HEK293 (cell line): ENCODE measurements at regions not wholly inside any gene's neighbourhood (a gene's known extent, or its start where the extent isn't known, plus 50 kb on each side); places are given as distances from the start of the nearest gene placed in this dataset.

Experiments
- CTCF ChIA-PET: fragments of 350-600 bp; formaldehyde crosslinking; extraction: SDS; loops from one replicate; lab custom pipeline; 2021; ENCODE audit warnings: antibody characterized with exemption; lab: Yijun Ruan, JAX
- POLR2A ChIA-PET: fragments of 300-600 bp; formaldehyde crosslinking; extraction: SDS; loops from one replicate; lab custom pipeline; 2020; ENCODE audit warnings: antibody characterized with exemption, inconsistent platforms; lab: Yijun Ruan, JAX
- H3K27ac ChIP-seq: fragments of 200-500 bp; sonication (Bioruptor generic); 2 replicates; pipeline ENCODE4 v1.5.1; 2014; ENCODE audit warnings: low read depth, low read length, control low read depth, inconsistent platforms; ENCODE audit errors: extremely low read depth
- H3K36me3 ChIP-seq, 2 experiments: fragments of 200-500 bp in 1 of 2; sonication (Bioruptor generic) in 1 of 2; 1 replicate in 1 of 2; 2 replicates in 1 of 2; pipeline ENCODE4 v1.5.1; 2014 to 2017; ENCODE audit warnings: inconsistent platforms in 2 of 2, low read length in 2 of 2; ENCODE audit not compliant: control insufficient read depth in 2 of 2, insufficient read depth in 1 of 2
- H3K4me1 ChIP-seq: fragments of 200-500 bp; sonication (Bioruptor generic); 2 replicates; pipeline ENCODE4 v1.5.1; 2014; ENCODE audit warnings: mild to moderate bottlenecking, low read length, inconsistent platforms; ENCODE audit not compliant: control insufficient read depth, insufficient read depth
- H3K4me3 ChIP-seq: 2 replicates; pipeline ENCODE4 v1.5.1; 2011; ENCODE audit warnings: low read depth, mild to moderate bottlenecking, control low read depth, low read length, moderate library complexity
- H3K9me3 ChIP-seq: fragments of 200-500 bp; sonication (Bioruptor generic); 2 replicates; pipeline ENCODE4 v1.5.1; 2014; ENCODE audit warnings: low read depth, low read length, inconsistent platforms; ENCODE audit not compliant: control insufficient read depth, insufficient read depth
- BCL11A ChIP-seq: fragments of 450-650 bp; formaldehyde crosslinking; IDR thresholded peaks from 2 replicates; pipeline ENCODE4 v1.5.1; 2016; ENCODE audit warnings: low read depth, missing biosample characterization, missing genetic modification characterization
- BCL11B ChIP-seq: fragments of 450-650 bp; formaldehyde crosslinking; IDR thresholded peaks from 2 replicates; pipeline ENCODE4 v1.5.1; 2016; ENCODE audit warnings: low read depth, missing biosample characterization, missing genetic modification characterization
- HOXA7 ChIP-seq: sonication (generic); formaldehyde crosslinking; IDR thresholded peaks from 2 replicates; pipeline ENCODE4 v1.8.1; 2022; ENCODE audit warnings: missing genetic modification reagents, borderline replicate concordance
- IKZF3 ChIP-seq: fragments of 450-650 bp; IDR thresholded peaks from 2 replicates; pipeline ENCODE4 v1.5.0; 2018; ENCODE audit warnings: missing biosample characterization, mild to moderate bottlenecking, missing genetic modification characterization, moderate library complexity
- SCRT2 ChIP-seq: fragments of 450-650 bp; formaldehyde crosslinking; IDR thresholded peaks from 2 replicates; pipeline ENCODE4 v1.5.1; 2016; ENCODE audit warnings: missing biosample characterization, missing genetic modification characterization
- TSHZ1 ChIP-seq: fragments of 450-650 bp; formaldehyde crosslinking; IDR thresholded peaks from 2 replicates; pipeline ENCODE4 v1.5.1; 2016; ENCODE audit warnings: missing biosample characterization, missing genetic modification characterization, borderline replicate concordance
- ZBTB1 ChIP-seq: fragments of 450-650 bp; formaldehyde crosslinking; IDR thresholded peaks from 2 replicates; pipeline ENCODE4 v1.5.1; 2016; ENCODE audit warnings: missing biosample characterization, missing genetic modification characterization
- ZBTB17 ChIP-seq: fragments of 450-650 bp; formaldehyde crosslinking; IDR thresholded peaks from 2 replicates; pipeline ENCODE4 v1.5.1; 2016; ENCODE audit warnings: missing biosample characterization, missing genetic modification characterization
- ZIC2 ChIP-seq: fragments of 450-650 bp; formaldehyde crosslinking; IDR thresholded peaks from 2 replicates; pipeline ENCODE4 v1.5.1; 2016; ENCODE audit warnings: missing biosample characterization, missing genetic modification characterization
- ZNF132 ChIP-seq: fragments of 450-650 bp; formaldehyde crosslinking; IDR thresholded peaks from 2 replicates; pipeline ENCODE4 v1.5.1; 2017; ENCODE audit warnings: missing biosample characterization, missing genetic modification characterization, borderline replicate concordance
- ZNF146 ChIP-seq: fragments of 450-650 bp; formaldehyde crosslinking; IDR thresholded peaks from 2 replicates; pipeline ENCODE4 v1.5.1; 2016; ENCODE audit warnings: missing biosample characterization, missing genetic modification characterization
- ZNF157 ChIP-seq: fragments of 450-650 bp; formaldehyde crosslinking; IDR thresholded peaks from 2 replicates; pipeline ENCODE4 v1.5.1; 2016; ENCODE audit warnings: missing biosample characterization, missing genetic modification characterization
- ZNF174 ChIP-seq: fragments of 450-650 bp; formaldehyde crosslinking; IDR thresholded peaks from 2 replicates; pipeline ENCODE4 v1.5.0; 2017; ENCODE audit warnings: missing biosample characterization, mild to moderate bottlenecking, missing genetic modification characterization
- ZNF239 ChIP-seq: fragments of 450-650 bp; formaldehyde crosslinking; IDR thresholded peaks from 2 replicates; pipeline ENCODE4 v1.5.1; 2016; ENCODE audit warnings: missing biosample characterization, missing genetic modification characterization
- ZNF24 ChIP-seq: fragments of 450-650 bp; formaldehyde crosslinking; IDR thresholded peaks from 2 replicates; pipeline ENCODE4 v1.5.1; 2016; ENCODE audit warnings: missing biosample characterization, missing genetic modification characterization
- ZNF274 ChIP-seq, 2 experiments: fragments of 200-500 bp in 1 of 2; fragments of 450-650 bp in 1 of 2; sonication (Bioruptor generic) in 1 of 2; formaldehyde crosslinking in 1 of 2; IDR thresholded peaks; 2 replicates each; pipeline versions ENCODE4 v1.5.1 to v1.6.1; 2014 to 2016; ENCODE audit warnings: borderline replicate concordance in 1 of 2, inconsistent platforms in 1 of 2, low read length in 1 of 2, missing biosample characterization in 1 of 2, missing genetic modification characterization in 1 of 2
- ZNF311 ChIP-seq: fragments of 450-650 bp; formaldehyde crosslinking; IDR thresholded peaks from 2 replicates; pipeline ENCODE4 v1.5.1; 2017; ENCODE audit warnings: missing biosample characterization, missing genetic modification characterization, borderline replicate concordance
- ZNF391 ChIP-seq: fragments of 450-650 bp; formaldehyde crosslinking; IDR thresholded peaks from 2 replicates; pipeline ENCODE4 v1.5.1; 2016; ENCODE audit warnings: low read depth, missing biosample characterization, missing genetic modification characterization, borderline replicate concordance
- ZNF416 ChIP-seq: fragments of 450-650 bp; formaldehyde crosslinking; IDR thresholded peaks from 2 replicates; pipeline ENCODE4 v1.5.1; 2016; ENCODE audit warnings: missing biosample characterization, missing genetic modification characterization
- ZNF624 ChIP-seq: fragments of 450-650 bp; formaldehyde crosslinking; IDR thresholded peaks from 2 replicates; pipeline ENCODE4 v1.5.1; 2017; ENCODE audit warnings: missing biosample characterization, missing genetic modification characterization
- ZNF792 ChIP-seq: fragments of 450-650 bp; formaldehyde crosslinking; IDR thresholded peaks from 2 replicates; pipeline ENCODE4 v1.5.1; 2016; ENCODE audit warnings: missing biosample characterization, missing genetic modification characterization
- ZSCAN30 ChIP-seq: fragments of 450-650 bp; IDR thresholded peaks from 2 replicates; pipeline ENCODE4 v1.5.1; 2018; ENCODE audit warnings: missing biosample characterization, mild to moderate bottlenecking, missing genetic modification characterization, moderate library complexity
- ZXDB ChIP-seq: fragments of 450-650 bp; formaldehyde crosslinking; IDR thresholded peaks from 2 replicates; pipeline ENCODE4 v1.5.1; 2016; ENCODE audit warnings: missing biosample characterization, missing genetic modification characterization
- TF ChIP-seq, protein P1 (sequence below): IDR thresholded peaks from 2 replicates; pipeline ENCODE4 v1.6.1; 2011; ENCODE audit warnings: mild to moderate bottlenecking, low read depth, low read length, borderline replicate concordance
- TF ChIP-seq, protein P2 (sequence below): fragments of 450-650 bp; formaldehyde crosslinking; IDR thresholded peaks from 2 replicates; pipeline ENCODE4 v1.5.1; 2017; ENCODE audit warnings: missing biosample characterization, missing genetic modification characterization
- TF ChIP-seq, protein P3 (sequence below): fragments of 450-650 bp; formaldehyde crosslinking; IDR thresholded peaks from 2 replicates; pipeline ENCODE4 v1.5.1; 2016; ENCODE audit warnings: missing biosample characterization, missing genetic modification characterization

- CTCF ChIA-PET: interaction anchor here (0.5 to 0.8 kb wide), 2 partner anchors 74 to 960 kb away, joined by 4 read pairs; no protein-coding TSS in a partner anchor
- POLR2A ChIA-PET: interaction anchor here (1.2 kb wide), 1 partner anchor 70 kb away, joined by 8 read pairs; the partner anchor contains the start of gene SOX4
- H3K4me3 ChIP-seq: peak overlapping the region; percentile 50
- H3K27ac ChIP-seq: peak overlapping the region; percentile 61; the same call in 1 of the 2 replicates
- no peaks in the 10 kb centered on the region for H3K9me3 ChIP-seq
- no peaks in the 10 kb centered on the region; the same call in 1 of the 2 replicates for H3K4me1 ChIP-seq
- TF ChIP-seq ZSCAN30 (tag by site-specific recombination) (no peak), ZNF132 (tag by site-specific recombination) (no peak), ZIC2 (tag by site-specific recombination) (0 out of 2 replicates have a peak, but pooled peaks have one; percentile 46), SCRT2 (tag by site-specific recombination) (no peak)
- TF ChIP-seq, protein P1, sequence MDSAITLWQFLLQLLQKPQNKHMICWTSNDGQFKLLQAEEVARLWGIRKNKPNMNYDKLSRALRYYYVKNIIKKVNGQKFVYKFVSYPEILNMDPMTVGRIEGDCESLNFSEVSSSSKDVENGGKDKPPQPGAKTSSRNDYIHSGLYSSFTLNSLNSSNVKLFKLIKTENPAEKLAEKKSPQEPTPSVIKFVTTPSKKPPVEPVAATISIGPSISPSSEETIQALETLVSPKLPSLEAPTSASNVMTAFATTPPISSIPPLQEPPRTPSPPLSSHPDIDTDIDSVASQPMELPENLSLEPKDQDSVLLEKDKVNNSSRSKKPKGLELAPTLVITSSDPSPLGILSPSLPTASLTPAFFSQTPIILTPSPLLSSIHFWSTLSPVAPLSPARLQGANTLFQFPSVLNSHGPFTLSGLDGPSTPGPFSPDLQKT: no peak
- TF ChIP-seq, all 188 proteins: peak for 1
- H3K36me3 ChIP-seq: no peaks in the 10 kb centered on the region
Observed at GRCh38 chr6:21663966-21664313, 70.4 kb downstream of the SOX4 start.

DNA sequence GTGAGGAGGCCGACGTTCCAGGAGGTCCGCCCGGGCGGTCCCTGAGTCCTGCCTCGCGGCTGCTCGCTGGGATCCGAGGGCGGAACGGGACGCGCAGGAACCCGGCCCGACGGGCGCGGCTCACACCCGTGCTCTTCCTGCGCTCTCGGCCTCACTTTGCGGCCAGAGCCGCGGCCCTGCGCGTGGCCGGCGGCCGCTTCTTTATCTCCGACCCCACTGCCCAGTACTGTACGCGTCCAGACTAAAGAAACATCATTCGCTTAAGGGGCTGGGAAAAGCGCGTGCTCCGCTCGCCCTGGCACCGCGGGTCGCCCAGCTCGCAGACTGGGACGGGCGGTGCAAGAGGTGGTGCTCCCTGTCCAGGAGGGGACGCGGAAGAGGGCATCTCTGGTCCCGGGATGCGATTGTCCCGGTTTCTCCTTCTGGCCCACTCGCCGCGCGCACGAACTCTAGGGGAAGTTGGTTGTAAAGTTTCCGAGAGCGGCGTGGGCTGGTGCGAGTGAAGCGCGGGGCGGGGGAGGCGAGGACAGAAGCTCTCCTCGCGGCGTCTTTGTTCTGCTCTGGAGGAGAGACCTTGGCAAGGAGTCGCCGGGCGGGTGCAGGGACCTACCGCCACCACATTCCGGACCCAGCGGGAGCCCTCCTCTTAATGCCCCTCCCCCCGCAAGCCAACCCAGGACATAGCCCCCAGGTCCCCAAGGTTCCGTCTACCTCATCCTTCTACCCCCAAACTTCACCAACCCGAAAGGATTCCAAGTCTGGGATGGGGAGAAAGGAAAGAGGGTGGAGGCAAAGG is 71.0 kb downstream of the SOX4 start:
- CTCF ChIA-PET: interaction anchor here (0.5 kb wide), 1 partner anchor 75 kb away, joined by 4 read pairs; no protein-coding TSS in a partner anchor
- H3K27ac ChIP-seq: peak overlapping the region; percentile 61; the same call in 1 of the 2 replicates
- H3K36me3 ChIP-seq: no peaks in the 10 kb centered on the region
- H3K9me3 ChIP-seq: no peaks in the 10 kb centered on the region
- peak overlapping the region; percentile 50 for H3K4me3 ChIP-seq
- H3K4me1 ChIP-seq: peaks cover 5% of the 10 kb centered on the region
- POLR2A ChIA-PET: interaction anchor here (1.2 kb wide), 1 partner anchor 71 kb away, joined by 8 read pairs; the partner anchor contains the start of gene SOX4
- peak; percentile 35; the same call in 1 of the 2 replicates for TF ChIP-seq ZXDB (tag by site-specific recombination)
- no peak for TF ChIP-seq ZNF24 (tag by site-specific recombination)
- TF ChIP-seq ZNF239: no peak
- TF ChIP-seq ZNF391 (tag by site-specific recombination): no peak
- TF ChIP-seq TSHZ1: no peak
- no peak for TF ChIP-seq HOXA7 (CRISPR knock-in tag)
- no peak for TF ChIP-seq ZNF274 (IDR thresholded peaks at IDR 0.05; ENCODE audit: low read length)
- no peak for TF ChIP-seq ZNF274 (tag by site-specific recombination; IDR thresholded peaks at IDR 0.05; ENCODE audit: borderline replicate concordance)
- TF ChIP-seq ZNF146 (tag by site-specific recombination): no peak
- TF ChIP-seq ZNF624 (tag by site-specific recombination): no peak
- TF ChIP-seq, protein P2, sequence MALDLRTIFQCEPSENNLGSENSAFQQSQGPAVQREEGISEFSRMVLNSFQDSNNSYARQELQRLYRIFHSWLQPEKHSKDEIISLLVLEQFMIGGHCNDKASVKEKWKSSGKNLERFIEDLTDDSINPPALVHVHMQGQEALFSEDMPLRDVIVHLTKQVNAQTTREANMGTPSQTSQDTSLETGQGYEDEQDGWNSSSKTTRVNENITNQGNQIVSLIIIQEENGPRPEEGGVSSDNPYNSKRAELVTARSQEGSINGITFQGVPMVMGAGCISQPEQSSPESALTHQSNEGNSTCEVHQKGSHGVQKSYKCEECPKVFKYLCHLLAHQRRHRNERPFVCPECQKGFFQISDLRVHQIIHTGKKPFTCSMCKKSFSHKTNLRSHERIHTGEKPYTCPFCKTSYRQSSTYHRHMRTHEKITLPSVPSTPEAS (tag by site-specific recombination): no peak
- TF ChIP-seq ZNF157 (tag by site-specific recombination): no peak
- no peak for TF ChIP-seq ZBTB17 (tag by site-specific recombination)
- no peak for TF ChIP-seq ZNF174
- 0 out of 2 replicates have a peak, but pooled peaks have one; percentile 25 for TF ChIP-seq ZNF792 (tag by site-specific recombination)
- TF ChIP-seq IKZF3 (tag by site-specific recombination): no peak
- no peak for TF ChIP-seq ZNF311 (tag by site-specific recombination)
- TF ChIP-seq, protein P3, sequence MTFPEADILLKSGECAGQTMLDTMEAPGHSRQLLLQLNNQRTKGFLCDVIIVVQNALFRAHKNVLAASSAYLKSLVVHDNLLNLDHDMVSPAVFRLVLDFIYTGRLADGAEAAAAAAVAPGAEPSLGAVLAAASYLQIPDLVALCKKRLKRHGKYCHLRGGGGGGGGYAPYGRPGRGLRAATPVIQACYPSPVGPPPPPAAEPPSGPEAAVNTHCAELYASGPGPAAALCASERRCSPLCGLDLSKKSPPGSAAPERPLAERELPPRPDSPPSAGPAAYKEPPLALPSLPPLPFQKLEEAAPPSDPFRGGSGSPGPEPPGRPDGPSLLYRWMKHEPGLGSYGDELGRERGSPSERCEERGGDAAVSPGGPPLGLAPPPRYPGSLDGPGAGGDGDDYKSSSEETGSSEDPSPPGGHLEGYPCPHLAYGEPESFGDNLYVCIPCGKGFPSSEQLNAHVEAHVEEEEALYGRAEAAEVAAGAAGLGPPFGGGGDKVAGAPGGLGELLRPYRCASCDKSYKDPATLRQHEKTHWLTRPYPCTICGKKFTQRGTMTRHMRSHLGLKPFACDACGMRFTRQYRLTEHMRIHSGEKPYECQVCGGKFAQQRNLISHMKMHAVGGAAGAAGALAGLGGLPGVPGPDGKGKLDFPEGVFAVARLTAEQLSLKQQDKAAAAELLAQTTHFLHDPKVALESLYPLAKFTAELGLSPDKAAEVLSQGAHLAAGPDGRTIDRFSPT (tag by site-specific recombination): no peak
- no peak for TF ChIP-seq ZNF416 (tag by site-specific recombination)
- TF ChIP-seq ZBTB1 (tag by site-specific recombination): no peak
- no peak for TF ChIP-seq BCL11A
- no peak for TF ChIP-seq BCL11B (tag by site-specific recombination)
